Small intestine (tissue), 7 donors: ENCODE measurements at regions not wholly inside any gene's neighbourhood (a gene's known extent, or its start where the extent isn't known, plus 50 kb on each side); places are given as distances from the start of the nearest gene placed in this dataset.

Experiments used
- DNase-seq, 2 donors: peaks; one replicate each; pipeline versions ENCODE4 v3.0.0 to v3.0.0-alpha.2; 2013
- FAIRE-seq: peaks from 2 replicates; lab custom pipeline; 2012; peaks lifted over from hg19 to GRCh38; lab: Jason Lieb, UNC
- H3K27ac ChIP-seq, 3 donors: one replicate each; pipeline ENCODE4 v1.5.1; 2013; ENCODE audit warnings: low read length in 2 of 3, mild to moderate bottlenecking in 2 of 3, control low read depth in 1 of 3, inconsistent platforms in 1 of 3, low read depth in 1 of 3, moderate library complexity in 1 of 3
- H3K27me3 ChIP-seq, 3 donors: one replicate each; pipeline ENCODE4 v1.6.1; 2013; ENCODE audit warnings: low read length in 3 of 3, inconsistent platforms in 1 of 3; ENCODE audit not compliant: control insufficient read depth in 3 of 3, insufficient read depth in 3 of 3
- H3K36me3 ChIP-seq, 3 donors: one replicate each; pipeline ENCODE4 v1.6.1; 2013; ENCODE audit warnings: low read length in 3 of 3, inconsistent platforms in 1 of 3, low read depth in 1 of 3, mild to moderate bottlenecking in 1 of 3, moderate library complexity in 1 of 3; ENCODE audit not compliant: control insufficient read depth in 3 of 3, insufficient read depth in 2 of 3
- H3K4me1 ChIP-seq, 3 donors: one replicate each; pipeline ENCODE4 v1.6.1; 2013; ENCODE audit warnings: low read length in 2 of 3, inconsistent platforms in 1 of 3, low read depth in 1 of 3, mild to moderate bottlenecking in 1 of 3, moderate library complexity in 1 of 3; ENCODE audit not compliant: control insufficient read depth in 3 of 3, insufficient read depth in 2 of 3
- H3K4me3 ChIP-seq, 3 donors: one replicate each; pipeline ENCODE4 v1.5.1; 2013; ENCODE audit warnings: low read length in 3 of 3, control low read depth in 1 of 3, inconsistent platforms in 1 of 3, low read depth in 1 of 3, mild to moderate bottlenecking in 1 of 3, moderate library complexity in 1 of 3
- H3K9me3 ChIP-seq, 2 donors: one replicate each; pipeline ENCODE4 v1.6.1; 2013; ENCODE audit warnings: low read depth in 1 of 2, low read length in 1 of 2; ENCODE audit not compliant: control insufficient read depth in 2 of 2, insufficient read depth in 1 of 2
- WGBS, 3 donors: extraction: QIAGEN DNeasy Blood & Tissue Kit; methylation state at CpG; one replicate each; pipeline ENCODE4 v1.1.7; 2013; 5-methylcytosine and 5-hydroxymethylcytosine counted together
- donor health status: healthy with polysubstance abuse.
- donor health status: control.
- donor health status: control.
- donor health status: Bipolar disorder and iron deficiency.
- donor health status: healthy.

GRCh38 chr14:82359201-82359600 is 825.5 kb upstream of the SEL1L start:
- Histone ChIP-seq H3K27ac (no peak overlapping the region), H3K27me3 (no peaks in the 10 kb centered on the region), H3K9me3 (no peaks in the 10 kb centered on the region), H3K4me3 (no peak overlapping the region), H3K4me1 (no peaks in the 10 kb centered on the region), H3K36me3 (no peaks in the 10 kb centered on the region)
- DNase-seq (no peak), FAIRE-seq (no peak)
- 63 to 74% (median 67%) methylated on average over 3 of the region's 3 CpGs for WGBS, 3 donors

- no peak overlapping the region for H3K27ac ChIP-seq
- no peaks in the 10 kb centered on the region for H3K4me1 ChIP-seq
- no peaks in the 10 kb centered on the region for H3K9me3 ChIP-seq
- no peaks in the 10 kb centered on the region for H3K27me3 ChIP-seq
- FAIRE-seq (no peak), DNase-seq (no peak)
- no peaks in the 10 kb centered on the region for H3K36me3 ChIP-seq
- no peak overlapping the region for H3K4me3 ChIP-seq
Observed at GRCh38 chr14:82362452-82362851, 828.8 kb upstream of the SEL1L start.

GRCh38 chr14:82365471-82365870 is 831.8 kb upstream of the SEL1L start:
- H3K4me1 ChIP-seq: no peaks in the 10 kb centered on the region
- no peaks in the 10 kb centered on the region for H3K36me3 ChIP-seq
- no peak for DNase-seq
- H3K27ac ChIP-seq: no peak overlapping the region
- H3K9me3 ChIP-seq: peaks cover 0 to 12% of the 10 kb centered on the region in 2 donors
- H3K27me3 ChIP-seq: no peaks in the 10 kb centered on the region
- WGBS, 3 donors: 82 to 90% (median 87%) methylated on average over 4 of the region's 4 CpGs
- no peak overlapping the region for H3K4me3 ChIP-seq
- FAIRE-seq: no peak

GRCh38 chr14:82366803-82367202 is 833.1 kb upstream of the SEL1L start:
- Histone ChIP-seq H3K27me3 (no peaks in the 10 kb centered on the region), H3K9me3 (peaks cover 0 to 17% of the 10 kb centered on the region in 2 donors), H3K27ac (no peak overlapping the region), H3K4me3 (no peak overlapping the region), H3K36me3 (no peaks in the 10 kb centered on the region), H3K4me1 (no peaks in the 10 kb centered on the region)
- DNase-seq (no peak), FAIRE-seq (no peak)
- WGBS, 3 donors: 61 to 73% (median 69%) methylated on average over 2 of the region's 2 CpGs

GRCh38 chr14:82379291-82379690 is 845.6 kb upstream of the SEL1L start:
- Histone ChIP-seq H3K27ac (no peak overlapping the region), H3K9me3 (no peaks in the 10 kb centered on the region), H3K4me3 (no peak overlapping the region), H3K36me3 (no peaks in the 10 kb centered on the region), H3K27me3 (no peaks in the 10 kb centered on the region), H3K4me1 (no peaks in the 10 kb centered on the region)
- 68 to 81% (median 75%) methylated on average over 2 of the region's 2 CpGs for WGBS, 3 donors
- no peak for DNase-seq
- no peak for FAIRE-seq

GRCh38 chr14:82385048-82385447 is 851.4 kb upstream of the SEL1L start:
- DNase-seq (no peak), FAIRE-seq (no peak)
- Histone ChIP-seq H3K4me1 (no peaks in the 10 kb centered on the region), H3K27me3 (no peaks in the 10 kb centered on the region), H3K9me3 (no peaks in the 10 kb centered on the region), H3K36me3 (no peaks in the 10 kb centered on the region), H3K4me3 (no peak overlapping the region), H3K27ac (no peak overlapping the region)

- Histone ChIP-seq H3K4me3 (no peak overlapping the region), H3K27ac (no peak overlapping the region), H3K36me3 (no peaks in the 10 kb centered on the region), H3K4me1 (no peaks in the 10 kb centered on the region), H3K27me3 (no peaks in the 10 kb centered on the region), H3K9me3 (no peaks in the 10 kb centered on the region)
- FAIRE-seq (no peak), DNase-seq (no peak)
- WGBS, 3 donors: 85 to 90% (median 88%) methylated on average over 2 of the region's 2 CpGs
Observed at GRCh38 chr14:82387699-82388098, 854.0 kb upstream of the SEL1L start.

- FAIRE-seq: no peak
- no peaks in the 10 kb centered on the region for H3K9me3 ChIP-seq
- H3K4me1 ChIP-seq: no peaks in the 10 kb centered on the region
- H3K36me3 ChIP-seq: no peaks in the 10 kb centered on the region
- no peak for DNase-seq
- no peaks in the 10 kb centered on the region for H3K27me3 ChIP-seq
- H3K4me3 ChIP-seq: no peak overlapping the region
- 61 to 70% (median 63%) methylated on average over 4 of the region's 4 CpGs for WGBS, 3 donors
- no peak overlapping the region for H3K27ac ChIP-seq
Observed at GRCh38 chr14:82388488-82388887, 854.8 kb upstream of the SEL1L start.

GRCh38 chr14:82390586-82390985 is 856.9 kb upstream of the SEL1L start:
- no peaks in the 10 kb centered on the region for H3K4me1 ChIP-seq

More at GRCh38 chr14:82390586-82390985, 856.9 kb upstream of the SEL1L start:
- H3K36me3 ChIP-seq: no peaks in the 10 kb centered on the region
- DNase-seq (no peak), FAIRE-seq (no peak)
- H3K27me3 ChIP-seq: no peaks in the 10 kb centered on the region
- no peak overlapping the region for H3K4me3 ChIP-seq
- H3K27ac ChIP-seq: no peak overlapping the region
- 88% methylated on average over 1 of the region's 1 CpG for WGBS, 3 donors
- no peaks in the 10 kb centered on the region for H3K9me3 ChIP-seq
